ENCODE measurements at regions not wholly inside any gene's neighbourhood (a gene's known extent, or its start where the extent isn't known, plus 50 kb on each side); places are given as distances from the start of the nearest gene placed in this dataset.

GRCh38 chr16:61128545-61129323 lies 907.5 kb downstream of the CDH8 start:
- no peak overlapping the region for H3K9ac ChIP-seq (ENCODE audit: control insufficient read depth, insufficient read depth, low read length)
- intact Hi-C loops (cut with micrococcal nuclease; ENCODE audit: unreplicated experiment) (no loop called here), in situ Hi-C loops (cut with MboI) (no loop called here)
- RAD21 ChIA-PET (ENCODE audit: unreplicated experiment), result no interaction called here
- no peak for FAIRE-seq
- no TSS peak for BruUV-seq (replicated peaks)
- H3K27me3 ChIP-seq (replicated peaks in 1 of 2; ENCODE audit: control insufficient read depth in 2 of 2, insufficient read depth in 2 of 2, low read length in 1 of 2), result no peaks in the 10 kb centered on the region
- SMC1A ChIA-PET (ENCODE audit: uncharacterized antibody, unreplicated experiment), result no interaction called here
- WGBS (ENCODE audit: insufficient coverage, insufficient replicate concordance, low lambda C conversion rate, missing lambda C conversion rate), result 86% methylated on average over 36 of the region's 54 CpGs
- H3K4me1 ChIP-seq (ENCODE audit: control insufficient read depth, insufficient read depth, low read length), result no peaks in the 10 kb centered on the region
- H3K27ac ChIP-seq (ENCODE audit: control insufficient read depth, insufficient read depth), result no peak overlapping the region
- H2AFZ ChIP-seq (ENCODE audit: control insufficient read depth, low read depth, low read length), result no peak overlapping the region
- ATAC-seq, result no peak
- H3K4me2 ChIP-seq (ENCODE audit: control insufficient read depth, insufficient read depth), result no peak overlapping the region
- H3K36me3 ChIP-seq (ENCODE audit: control insufficient read depth in 2 of 2, insufficient read depth in 2 of 2, low read length in 1 of 2), result no peaks in the 10 kb centered on the region
- H4K20me1 ChIP-seq (ENCODE audit: control insufficient read depth, insufficient read depth), result no peaks in the 10 kb centered on the region
- DNase-seq (ENCODE audit: low read depth, low spot score), result no peak
- no peaks in the 10 kb centered on the region for H3K79me2 ChIP-seq (ENCODE audit: control insufficient read depth, insufficient read depth, low read length)
- TF ChIP-seq NKRF (conservative IDR thresholded peaks at IDR 0.05) (no peak), LARP7 (IDR thresholded peaks at IDR 0.05) (no peak)
- no peaks in the 10 kb centered on the region; the same call in 2 of the 3 replicates for H3K9me3 ChIP-seq (replicated peaks; ENCODE audit: control insufficient read depth, insufficient read depth, low read length)
- H3K4me3 ChIP-seq, result no peak overlapping the region
- POLR2A ChIA-PET, result no interaction called here
- CTCF ChIA-PET, result interaction anchor here (0.6 kb wide), 1 partner anchor 451 kb away, joined by 3 read pairs; no protein-coding TSS in a partner anchor

DNA sequence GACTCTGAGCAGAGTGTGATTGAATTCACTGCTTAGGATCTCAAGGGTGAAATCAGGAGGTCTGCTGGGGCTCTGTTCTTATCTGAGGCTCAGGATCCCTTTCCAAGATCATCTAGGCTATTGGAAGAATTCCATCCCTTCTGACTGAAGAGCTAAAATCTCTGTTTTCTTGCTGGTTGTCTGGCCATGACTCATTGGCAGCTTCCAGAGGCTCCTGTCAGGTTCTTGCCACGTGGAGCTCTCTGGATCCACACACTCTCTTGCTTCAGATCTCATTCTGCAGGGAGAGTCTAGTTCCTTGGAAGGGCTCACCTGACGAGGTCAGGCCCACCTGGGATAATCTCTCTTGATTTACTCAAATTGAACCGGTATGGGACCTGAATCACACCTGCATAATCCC lies 930.7 kb downstream of the CDH8 start:
- Histone ChIP-seq H3K36me3 (ENCODE audit: control insufficient read depth in 2 of 2, insufficient read depth in 2 of 2, low read length in 1 of 2) (no peaks in the 10 kb centered on the region), H3K4me3 (no peak overlapping the region), H4K20me1 (ENCODE audit: control insufficient read depth, insufficient read depth) (no peaks in the 10 kb centered on the region), H3K79me2 (ENCODE audit: control insufficient read depth, insufficient read depth, low read length) (no peaks in the 10 kb centered on the region), H3K27me3 (replicated peaks in 1 of 2; ENCODE audit: control insufficient read depth in 2 of 2, insufficient read depth in 2 of 2, low read length in 1 of 2) (no peaks in the 10 kb centered on the region), H3K27ac (ENCODE audit: control insufficient read depth, insufficient read depth) (no peak overlapping the region), H3K4me2 (ENCODE audit: control insufficient read depth, insufficient read depth) (no peak overlapping the region), H3K9me3 (replicated peaks; ENCODE audit: control insufficient read depth, insufficient read depth, low read length) (no peaks in the 10 kb centered on the region), H2AFZ (ENCODE audit: control insufficient read depth, low read depth, low read length) (no peak overlapping the region), H3K9ac (ENCODE audit: control insufficient read depth, insufficient read depth, low read length) (no peak overlapping the region), H3K4me1 (ENCODE audit: control insufficient read depth, insufficient read depth, low read length) (no peaks in the 10 kb centered on the region)
- in situ Hi-C loops (cut with MboI), result no loop called here
- intact Hi-C loops (cut with micrococcal nuclease; ENCODE audit: unreplicated experiment), result no loop called here
- WGBS (ENCODE audit: insufficient coverage, insufficient replicate concordance, low lambda C conversion rate, missing lambda C conversion rate), result 32% methylated on average over 3 of the region's 3 CpGs
- BruUV-seq (replicated peaks), result no TSS peak
- POLR2A ChIA-PET, result no interaction called here
- FAIRE-seq (no peak), DNase-seq (ENCODE audit: low read depth, low spot score) (no peak), ATAC-seq (no peak)
- SMC1A ChIA-PET (ENCODE audit: uncharacterized antibody, unreplicated experiment), result no interaction called here
- RAD21 ChIA-PET (ENCODE audit: unreplicated experiment), result no interaction called here
- CTCF ChIA-PET, result no interaction called here
- TF ChIP-seq IKZF2 (IDR thresholded peaks at IDR 0.05), result no peak
- TF ChIP-seq TAF1 (IDR thresholded peaks at IDR 0.05; ENCODE audit: borderline replicate concordance, low read depth, low read length), result no peak
- TF ChIP-seq RELA (IDR thresholded peaks at IDR 0.05; ENCODE audit: borderline replicate concordance, partially characterized antibody), result no peak
- TF ChIP-seq CEBPZ (IDR thresholded peaks at IDR 0.05; ENCODE audit: low read depth, low read length), result no peak
- TF ChIP-seq PRDM15 (CRISPR knock-in tag; IDR thresholded peaks at IDR 0.05), result no peak
- TF ChIP-seq JUND (IDR thresholded peaks at IDR 0.05; ENCODE audit: low read depth, low read length), result no peak
